HepG2 (cell line): ENCODE measurements at regions not wholly inside any gene's neighbourhood (a gene's known extent, or its start where the extent isn't known, plus 50 kb on each side); places are given as distances from the start of the nearest gene placed in this dataset.

Experiments used
- CTCF ChIP-seq: sonication (generic); formaldehyde crosslinking; IDR thresholded peaks from 2 replicates; pipeline ENCODE4 v1.5.0; 2020; ENCODE audit warnings: mild to moderate bottlenecking, missing genetic modification reagents, moderate library complexity
- EP300 ChIP-seq, 3 experiments: sonication (generic) in 1 of 3; formaldehyde crosslinking in 1 of 3; IDR thresholded peaks; 2 replicates each; pipeline versions ENCODE4 v1.5.1 to v1.6.1; 2011 to 2020; ENCODE audit warnings: low read depth in 2 of 3, low read length in 2 of 3, borderline replicate concordance in 1 of 3, improper control_type of control experiment in 1 of 3, mild to moderate bottlenecking in 1 of 3, missing genetic modification reagents in 1 of 3, moderate library complexity in 1 of 3
- KAT2B ChIP-seq: fragments of 150-350 bp; IDR thresholded peaks from 2 replicates; pipeline ENCODE4 v1.6.1; 2014; ENCODE audit warnings: low read depth, low read length, borderline replicate concordance
- KLF16 ChIP-seq, 2 experiments: sonication (generic) in 1 of 2; formaldehyde crosslinking in 1 of 2; IDR thresholded peaks; 2 replicates each; pipeline versions ENCODE4 v1.6.1 to v1.8.0; 2016 to 2023; ENCODE audit warnings: missing genetic modification reagents in 2 of 2, missing compliant biosample characterization in 1 of 2
- ZSCAN22 ChIP-seq: sonication (generic); formaldehyde crosslinking; IDR thresholded peaks from 2 replicates; pipeline ENCODE4 v1.4.0; 2020; ENCODE audit warnings: mild to moderate bottlenecking, missing genetic modification reagents
- TF ChIP-seq, protein P1 (sequence below): sonication (generic); formaldehyde crosslinking; IDR thresholded peaks from 2 replicates; pipeline ENCODE4 v1.5.0; 2020; ENCODE audit warnings: mild to moderate bottlenecking, missing genetic modification reagents, borderline replicate concordance

DNA sequence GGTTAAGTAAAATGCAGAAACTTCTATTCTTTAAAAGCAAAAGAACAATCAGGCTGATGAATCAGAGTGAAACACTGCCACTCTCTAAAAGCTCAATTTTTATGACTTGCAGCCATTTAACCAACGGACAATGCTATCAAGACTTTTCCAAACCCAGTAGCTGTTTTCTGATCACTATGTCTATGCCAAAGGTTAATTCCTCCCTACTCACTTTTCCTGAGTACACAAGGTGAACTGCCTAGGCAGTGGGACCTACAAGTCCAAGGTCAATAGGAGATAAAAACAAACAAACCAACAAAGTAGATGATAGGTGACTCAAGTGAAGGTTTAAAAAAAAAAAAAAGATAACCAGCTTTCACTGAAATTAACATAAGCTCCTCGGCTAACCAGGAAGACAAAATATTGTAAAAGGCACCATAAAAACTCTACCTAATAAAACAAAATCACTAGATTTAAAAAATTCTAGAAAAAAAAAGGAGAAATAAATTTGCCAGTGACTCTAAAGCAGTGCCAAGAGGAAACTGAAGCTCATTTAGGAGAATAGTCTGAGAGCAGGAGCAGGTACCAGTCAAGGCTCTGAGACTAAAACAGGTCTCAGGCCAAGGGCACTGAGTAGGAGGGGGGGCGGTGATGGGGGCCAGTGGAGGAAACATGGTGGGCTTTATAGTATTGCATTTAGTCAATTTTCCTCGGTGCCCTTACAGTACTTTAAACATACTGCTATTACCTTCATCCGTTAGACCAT is 134.1 kb upstream of the DLGAP1 start:
- TF ChIP-seq ZSCAN22 (CRISPR knock-in tag) (no peak), KLF16 (CRISPR knock-in tag; IDR thresholded peaks at IDR 0.05) (no peak), KAT2B (no peak), EP300 (IDR thresholded peaks at IDR 0.05; ENCODE audit: low read depth in 2 of 2, low read length in 2 of 2) (0 out of 4 replicates have a peak, but pooled peaks of 1 of the 2 experiments have one; percentile 19), EP300 (CRISPR knock-in tag; IDR thresholded peaks at IDR 0.05; ENCODE audit: borderline replicate concordance) (no peak), CTCF (CRISPR knock-in tag) (no peak)
- TF ChIP-seq, protein P1, sequence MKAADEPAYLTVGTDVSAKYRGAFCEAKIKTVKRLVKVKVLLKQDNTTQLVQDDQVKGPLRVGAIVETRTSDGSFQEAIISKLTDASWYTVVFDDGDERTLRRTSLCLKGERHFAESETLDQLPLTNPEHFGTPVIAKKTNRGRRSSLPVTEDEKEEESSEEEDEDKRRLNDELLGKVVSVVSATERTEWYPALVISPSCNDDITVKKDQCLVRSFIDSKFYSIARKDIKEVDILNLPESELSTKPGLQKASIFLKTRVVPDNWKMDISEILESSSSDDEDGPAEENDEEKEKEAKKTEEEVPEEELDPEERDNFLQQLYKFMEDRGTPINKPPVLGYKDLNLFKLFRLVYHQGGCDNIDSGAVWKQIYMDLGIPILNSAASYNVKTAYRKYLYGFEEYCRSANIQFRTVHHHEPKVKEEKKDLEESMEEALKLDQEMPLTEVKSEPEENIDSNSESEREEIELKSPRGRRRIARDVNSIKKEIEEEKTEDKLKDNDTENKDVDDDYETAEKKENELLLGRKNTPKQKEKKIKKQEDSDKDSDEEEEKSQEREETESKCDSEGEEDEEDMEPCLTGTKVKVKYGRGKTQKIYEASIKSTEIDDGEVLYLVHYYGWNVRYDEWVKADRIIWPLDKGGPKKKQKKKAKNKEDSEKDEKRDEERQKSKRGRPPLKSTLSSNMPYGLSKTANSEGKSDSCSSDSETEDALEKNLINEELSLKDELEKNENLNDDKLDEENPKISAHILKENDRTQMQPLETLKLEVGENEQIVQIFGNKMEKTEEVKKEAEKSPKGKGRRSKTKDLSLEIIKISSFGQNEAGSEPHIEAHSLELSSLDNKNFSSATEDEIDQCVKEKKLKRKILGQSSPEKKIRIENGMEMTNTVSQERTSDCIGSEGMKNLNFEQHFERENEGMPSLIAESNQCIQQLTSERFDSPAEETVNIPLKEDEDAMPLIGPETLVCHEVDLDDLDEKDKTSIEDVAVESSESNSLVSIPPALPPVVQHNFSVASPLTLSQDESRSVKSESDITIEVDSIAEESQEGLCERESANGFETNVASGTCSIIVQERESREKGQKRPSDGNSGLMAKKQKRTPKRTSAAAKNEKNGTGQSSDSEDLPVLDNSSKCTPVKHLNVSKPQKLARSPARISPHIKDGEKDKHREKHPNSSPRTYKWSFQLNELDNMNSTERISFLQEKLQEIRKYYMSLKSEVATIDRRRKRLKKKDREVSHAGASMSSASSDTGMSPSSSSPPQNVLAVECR (CRISPR knock-in tag), result no peak
